PFSK-1 (cell line): ENCODE measurements at regions not wholly inside any gene's neighbourhood (a gene's known extent, or its start where the extent isn't known, plus 50 kb on each side); places are given as distances from the start of the nearest gene placed in this dataset.

Experiments
- POLR2AphosphoS5 ChIP-seq: IDR thresholded peaks from 2 replicates; pipeline ENCODE4 v1.6.1; 2012; ENCODE audit warnings: low read depth, mild to moderate bottlenecking, control low read depth, low read length, moderate library complexity
- SIN3A ChIP-seq: IDR thresholded peaks from 2 replicates; pipeline ENCODE4 v1.6.1; 2012; ENCODE audit warnings: mild to moderate bottlenecking, low read length, moderate library complexity, borderline replicate concordance; ENCODE audit not compliant: insufficient read depth
- TAF1 ChIP-seq: IDR thresholded peaks from 2 replicates; pipeline ENCODE4 v1.6.1; 2012; ENCODE audit warnings: low read length, control low read depth, borderline replicate concordance; ENCODE audit not compliant: insufficient read depth
- TF ChIP-seq, protein P1 (sequence below), 2 experiments: IDR thresholded peaks; 2 replicates each; pipeline versions ENCODE4 v1.6.1 to v1.8.0; 2011 to 2012; ENCODE audit warnings: low read depth in 2 of 2, low read length in 2 of 2, control low read depth in 1 of 2, inconsistent platforms in 1 of 2, mild to moderate bottlenecking in 1 of 2, moderate library complexity in 1 of 2; ENCODE audit not compliant: insufficient read depth in 1 of 2

DNA sequence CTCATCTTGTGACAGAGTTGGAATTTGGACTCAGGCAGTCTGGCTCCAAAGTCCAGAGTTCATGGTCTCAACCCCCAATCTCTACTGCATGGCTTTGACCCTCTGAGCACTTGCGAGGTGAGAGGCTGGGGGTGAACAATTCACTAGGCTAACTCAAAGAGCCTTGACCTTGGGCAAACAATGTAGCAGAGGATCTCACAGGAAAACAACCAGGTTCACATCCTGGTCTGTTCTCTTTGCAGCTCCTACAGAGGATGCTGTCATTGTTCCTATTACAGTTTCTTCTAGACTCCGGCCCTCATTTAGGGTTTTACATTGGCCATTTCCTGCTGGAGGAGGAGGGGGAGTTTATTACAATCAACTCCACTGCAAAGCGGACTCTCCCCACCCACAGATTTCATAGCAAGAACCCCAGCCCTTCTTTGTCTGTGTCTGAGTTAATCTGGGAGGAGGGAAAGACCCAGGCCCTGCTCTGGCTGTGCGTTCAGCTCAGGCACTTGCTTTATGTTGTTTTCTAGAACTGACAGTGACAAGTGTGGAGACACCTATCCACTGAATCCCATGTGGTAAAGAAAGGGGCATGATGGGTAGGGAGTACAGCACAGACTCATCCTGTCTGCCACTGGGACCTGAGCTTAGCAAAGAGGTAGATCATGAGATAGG, 101.6 kb downstream of the LBH start:
- TF ChIP-seq, protein P1, sequence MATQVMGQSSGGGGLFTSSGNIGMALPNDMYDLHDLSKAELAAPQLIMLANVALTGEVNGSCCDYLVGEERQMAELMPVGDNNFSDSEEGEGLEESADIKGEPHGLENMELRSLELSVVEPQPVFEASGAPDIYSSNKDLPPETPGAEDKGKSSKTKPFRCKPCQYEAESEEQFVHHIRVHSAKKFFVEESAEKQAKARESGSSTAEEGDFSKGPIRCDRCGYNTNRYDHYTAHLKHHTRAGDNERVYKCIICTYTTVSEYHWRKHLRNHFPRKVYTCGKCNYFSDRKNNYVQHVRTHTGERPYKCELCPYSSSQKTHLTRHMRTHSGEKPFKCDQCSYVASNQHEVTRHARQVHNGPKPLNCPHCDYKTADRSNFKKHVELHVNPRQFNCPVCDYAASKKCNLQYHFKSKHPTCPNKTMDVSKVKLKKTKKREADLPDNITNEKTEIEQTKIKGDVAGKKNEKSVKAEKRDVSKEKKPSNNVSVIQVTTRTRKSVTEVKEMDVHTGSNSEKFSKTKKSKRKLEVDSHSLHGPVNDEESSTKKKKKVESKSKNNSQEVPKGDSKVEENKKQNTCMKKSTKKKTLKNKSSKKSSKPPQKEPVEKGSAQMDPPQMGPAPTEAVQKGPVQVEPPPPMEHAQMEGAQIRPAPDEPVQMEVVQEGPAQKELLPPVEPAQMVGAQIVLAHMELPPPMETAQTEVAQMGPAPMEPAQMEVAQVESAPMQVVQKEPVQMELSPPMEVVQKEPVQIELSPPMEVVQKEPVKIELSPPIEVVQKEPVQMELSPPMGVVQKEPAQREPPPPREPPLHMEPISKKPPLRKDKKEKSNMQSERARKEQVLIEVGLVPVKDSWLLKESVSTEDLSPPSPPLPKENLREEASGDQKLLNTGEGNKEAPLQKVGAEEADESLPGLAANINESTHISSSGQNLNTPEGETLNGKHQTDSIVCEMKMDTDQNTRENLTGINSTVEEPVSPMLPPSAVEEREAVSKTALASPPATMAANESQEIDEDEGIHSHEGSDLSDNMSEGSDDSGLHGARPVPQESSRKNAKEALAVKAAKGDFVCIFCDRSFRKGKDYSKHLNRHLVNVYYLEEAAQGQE (IDR thresholded peaks at IDR 0.05; ENCODE audit: insufficient read depth in 1 of 2, low read depth in 2 of 2, low read length in 2 of 2): no peak
- TF ChIP-seq POLR2AphosphoS5: no peak
- TF ChIP-seq SIN3A: no peak
- TF ChIP-seq TAF1: no peak
